HEK293 (cell line): ENCODE measurements at regions not wholly inside any gene's neighbourhood (a gene's known extent, or its start where the extent isn't known, plus 50 kb on each side); places are given as distances from the start of the nearest gene placed in this dataset.

Experiments
- CTCF ChIA-PET: fragments of 350-600 bp; formaldehyde crosslinking; extraction: SDS; loops from one replicate; lab custom pipeline; 2021; ENCODE audit warnings: antibody characterized with exemption; lab: Yijun Ruan, JAX
- POLR2A ChIA-PET: fragments of 300-600 bp; formaldehyde crosslinking; extraction: SDS; loops from one replicate; lab custom pipeline; 2020; ENCODE audit warnings: antibody characterized with exemption, inconsistent platforms; lab: Yijun Ruan, JAX
- H3K27ac ChIP-seq: fragments of 200-500 bp; sonication (Bioruptor generic); 2 replicates; pipeline ENCODE4 v1.5.1; 2014; ENCODE audit warnings: low read depth, low read length, control low read depth, inconsistent platforms; ENCODE audit errors: extremely low read depth
- H3K36me3 ChIP-seq, 2 experiments: fragments of 200-500 bp in 1 of 2; sonication (Bioruptor generic) in 1 of 2; 1 replicate in 1 of 2; 2 replicates in 1 of 2; pipeline ENCODE4 v1.5.1; 2014 to 2017; ENCODE audit warnings: inconsistent platforms in 2 of 2, low read length in 2 of 2; ENCODE audit not compliant: control insufficient read depth in 2 of 2, insufficient read depth in 1 of 2
- H3K4me1 ChIP-seq: fragments of 200-500 bp; sonication (Bioruptor generic); 2 replicates; pipeline ENCODE4 v1.5.1; 2014; ENCODE audit warnings: mild to moderate bottlenecking, low read length, inconsistent platforms; ENCODE audit not compliant: control insufficient read depth, insufficient read depth
- H3K4me3 ChIP-seq: 2 replicates; pipeline ENCODE4 v1.5.1; 2011; ENCODE audit warnings: low read depth, mild to moderate bottlenecking, control low read depth, low read length, moderate library complexity
- H3K9me3 ChIP-seq: fragments of 200-500 bp; sonication (Bioruptor generic); 2 replicates; pipeline ENCODE4 v1.5.1; 2014; ENCODE audit warnings: low read depth, low read length, inconsistent platforms; ENCODE audit not compliant: control insufficient read depth, insufficient read depth
- ATF2 ChIP-seq: fragments of 450-650 bp; formaldehyde crosslinking; IDR thresholded peaks from 2 replicates; pipeline ENCODE4 v1.5.1; 2016; ENCODE audit warnings: missing biosample characterization, missing genetic modification characterization, low read depth
- CTCF ChIP-seq: fragments of 450-650 bp; formaldehyde crosslinking; IDR thresholded peaks from 2 replicates; pipeline ENCODE4 v1.5.1; 2016; ENCODE audit warnings: missing biosample characterization, missing genetic modification characterization
- HOXA7 ChIP-seq: sonication (generic); formaldehyde crosslinking; IDR thresholded peaks from 2 replicates; pipeline ENCODE4 v1.8.1; 2022; ENCODE audit warnings: missing genetic modification reagents, borderline replicate concordance
- KLF16 ChIP-seq: fragments of 450-650 bp; formaldehyde crosslinking; IDR thresholded peaks from 2 replicates; pipeline ENCODE4 v1.5.1; 2017; ENCODE audit warnings: missing biosample characterization, missing genetic modification characterization
- MYNN ChIP-seq: fragments of 450-650 bp; formaldehyde crosslinking; IDR thresholded peaks from 2 replicates; pipeline ENCODE4 v1.5.1; 2016; ENCODE audit warnings: missing biosample characterization, missing genetic modification characterization, borderline replicate concordance
- OSR2 ChIP-seq: fragments of 450-650 bp; formaldehyde crosslinking; IDR thresholded peaks from 2 replicates; pipeline ENCODE4 v1.5.1; 2016; ENCODE audit warnings: missing biosample characterization, missing genetic modification characterization
- PRDM4 ChIP-seq: fragments of 450-650 bp; formaldehyde crosslinking; IDR thresholded peaks from 2 replicates; pipeline ENCODE4 v1.5.1; 2017; ENCODE audit warnings: missing biosample characterization, missing genetic modification characterization
- TCF7L2 ChIP-seq: IDR thresholded peaks from 2 replicates; pipeline ENCODE4 v1.6.1; 2011; ENCODE audit warnings: low read depth, mild to moderate bottlenecking, inconsistent platforms, low read length, moderate library complexity, borderline replicate concordance
- ZBTB20 ChIP-seq: fragments of 450-650 bp; formaldehyde crosslinking; IDR thresholded peaks from 2 replicates; pipeline ENCODE4 v1.5.1; 2016; ENCODE audit warnings: missing biosample characterization, missing genetic modification characterization
- ZBTB8A ChIP-seq: fragments of 450-650 bp; formaldehyde crosslinking; IDR thresholded peaks from 2 replicates; pipeline ENCODE4 v1.5.1; 2016; ENCODE audit warnings: missing biosample characterization, missing genetic modification characterization
- ZFHX2 ChIP-seq: fragments of 450-650 bp; formaldehyde crosslinking; conservative IDR thresholded peaks from 2 replicates; pipeline ENCODE4 v1.5.1; 2016; ENCODE audit warnings: missing biosample characterization, missing genetic modification characterization
- ZIC2 ChIP-seq: fragments of 450-650 bp; formaldehyde crosslinking; IDR thresholded peaks from 2 replicates; pipeline ENCODE4 v1.5.1; 2016; ENCODE audit warnings: missing biosample characterization, missing genetic modification characterization
- ZNF18 ChIP-seq: fragments of 450-650 bp; formaldehyde crosslinking; IDR thresholded peaks from 2 replicates; pipeline ENCODE4 v1.5.1; 2016; ENCODE audit warnings: missing biosample characterization, missing genetic modification characterization
- ZNF423 ChIP-seq: fragments of 450-650 bp; formaldehyde crosslinking; IDR thresholded peaks from 2 replicates; pipeline ENCODE4 v1.5.1; 2016; ENCODE audit warnings: missing biosample characterization, missing genetic modification characterization
- ZNF488 ChIP-seq: fragments of 450-650 bp; formaldehyde crosslinking; IDR thresholded peaks from 2 replicates; pipeline ENCODE4 v1.5.1; 2016; ENCODE audit warnings: missing biosample characterization, missing genetic modification characterization
- ZNF513 ChIP-seq: fragments of 450-650 bp; IDR thresholded peaks from 2 replicates; pipeline ENCODE4 v1.5.1; 2018; ENCODE audit warnings: missing biosample characterization, missing genetic modification characterization
- ZNF529 ChIP-seq: fragments of 450-650 bp; formaldehyde crosslinking; IDR thresholded peaks from 2 replicates; pipeline ENCODE4 v1.5.1; 2017; ENCODE audit warnings: missing genetic modification characterization, missing biosample characterization; ENCODE audit not compliant: insufficient replicate concordance
- ZNF558 ChIP-seq: fragments of 450-650 bp; formaldehyde crosslinking; IDR thresholded peaks from 2 replicates; pipeline ENCODE4 v1.5.1; 2016; ENCODE audit warnings: missing biosample characterization, missing genetic modification characterization
- ZNF626 ChIP-seq: fragments of 450-650 bp; sonication (Bioruptor Pico); formaldehyde crosslinking; IDR thresholded peaks from 2 replicates; pipeline ENCODE4 v1.5.1; 2018; ENCODE audit warnings: missing biosample characterization, missing genetic modification characterization, inconsistent platforms
- ZNF830 ChIP-seq: fragments of 450-650 bp; IDR thresholded peaks from 2 replicates; pipeline ENCODE4 v1.5.0; 2018; ENCODE audit warnings: missing biosample characterization, missing genetic modification characterization, low read depth, mild to moderate bottlenecking, moderate library complexity

GRCh38 chr14:106044515-106044914, 518.1 kb downstream of the TMEM121 start:
- TF ChIP-seq KLF16 (no peak), PRDM4 (tag by site-specific recombination) (no peak), ZNF513 (tag by site-specific recombination) (no peak), ZBTB20 (tag by site-specific recombination) (no peak), ZFHX2 (tag by site-specific recombination) (no peak), ZNF18 (tag by site-specific recombination) (no peak), OSR2 (tag by site-specific recombination) (no peak), ZBTB8A (tag by site-specific recombination) (no peak), MYNN (tag by site-specific recombination) (no peak), ZNF626 (no peak), TCF7L2 (no peak), ZNF488 (no peak), ATF2 (tag by site-specific recombination) (no peak)
- Histone ChIP-seq H3K4me3 (no peak overlapping the region), H3K4me1 (no peaks in the 10 kb centered on the region), H3K9me3 (no peaks in the 10 kb centered on the region), H3K36me3 (no peaks in the 10 kb centered on the region), H3K27ac (no peak overlapping the region)
- POLR2A ChIA-PET: no interaction called here
- CTCF ChIA-PET: interaction anchor here (2.8 kb wide), 1 partner anchor 10 kb away, joined by 8 read pairs; no protein-coding TSS in a partner anchor

GRCh38 chr14:106044949-106045596, 518.7 kb downstream of the TMEM121 start:
- Histone ChIP-seq H3K36me3 (no peaks in the 10 kb centered on the region), H3K4me3 (no peak overlapping the region), H3K4me1 (no peaks in the 10 kb centered on the region), H3K9me3 (no peaks in the 10 kb centered on the region), H3K27ac (no peak overlapping the region)
- CTCF ChIA-PET: interaction anchor here (0.9 to 2.8 kb wide), 2 partner anchors 8 to 9 kb away, joined by 5 to 8 read pairs; no protein-coding TSS in a partner anchor
- TF ChIP-seq CTCF (tag by site-specific recombination): peak; percentile 71; the same call in 1 of the 2 replicates
- TF ChIP-seq ZNF423 (tag by site-specific recombination): peak; percentile 30; the same call in 1 of the 2 replicates
- no peak; the same call in 1 of the 2 replicates for TF ChIP-seq ZIC2 (tag by site-specific recombination)
- TF ChIP-seq ZNF626: no peak
- no peak for TF ChIP-seq ZNF558 (tag by site-specific recombination)
- TF ChIP-seq ZNF830: no peak
- no peak for TF ChIP-seq HOXA7 (CRISPR knock-in tag)
- TF ChIP-seq ZNF529: no peak
- POLR2A ChIA-PET: no interaction called here
